Duodenal mucosa (tissue), 2 donors: ENCODE measurements at regions not wholly inside any gene's neighbourhood (a gene's known extent, or its start where the extent isn't known, plus 50 kb on each side); places are given as distances from the start of the nearest gene placed in this dataset.

Experiments
- H3K27ac ChIP-seq: one replicate; pipeline ENCODE4 v1.7.0; 2013; ENCODE audit warnings: low read depth, low read length
- H3K27me3 ChIP-seq, 2 donors: one replicate each; pipeline ENCODE4 v1.7.0; 2013; ENCODE audit warnings: low read length in 2 of 2, control low read depth in 1 of 2; ENCODE audit not compliant: insufficient read depth in 2 of 2, control insufficient read depth in 1 of 2
- H3K36me3 ChIP-seq, 2 donors: one replicate each; pipeline ENCODE4 v1.7.0; 2013; ENCODE audit warnings: low read length in 2 of 2, control low read depth in 1 of 2; ENCODE audit not compliant: insufficient read depth in 2 of 2, control insufficient read depth in 1 of 2
- H3K4me1 ChIP-seq, 2 donors: one replicate each; pipeline ENCODE4 v1.7.0; 2013; ENCODE audit warnings: low read length in 2 of 2, control low read depth in 1 of 2; ENCODE audit not compliant: insufficient read depth in 2 of 2, control insufficient read depth in 1 of 2
- H3K4me3 ChIP-seq, 2 donors: one replicate each; pipeline ENCODE4 v1.7.0; 2013; ENCODE audit warnings: low read length in 2 of 2, low read depth in 1 of 2
- H3K9ac ChIP-seq, 2 donors: one replicate each; pipeline ENCODE4 v1.7.0; 2013; ENCODE audit warnings: low read length in 2 of 2, low read depth in 1 of 2
- H3K9me3 ChIP-seq, 2 donors: one replicate each; pipeline ENCODE4 v1.7.0; 2013; ENCODE audit warnings: low read length in 2 of 2, control low read depth in 1 of 2; ENCODE audit not compliant: control insufficient read depth in 1 of 2

- H3K36me3 ChIP-seq = no peaks in the 10 kb centered on the region
- no peak overlapping the region for H3K9ac ChIP-seq
- H3K9me3 ChIP-seq = no peaks in the 10 kb centered on the region
- H3K4me1 ChIP-seq = peaks cover 0 to 6% of the 10 kb centered on the region in 2 donors
- no peak overlapping the region for H3K4me3 ChIP-seq
- H3K27me3 ChIP-seq = no peaks in the 10 kb centered on the region
- H3K27ac ChIP-seq = no peak overlapping the region
Measured at GRCh38 chr6:21476112-21476511, 117.4 kb upstream of the SOX4 start.

GRCh38 chr6:21478411-21478810 is 115.1 kb upstream of the SOX4 start:
- H3K9ac ChIP-seq = no peak overlapping the region
- peaks cover 0 to 6% of the 10 kb centered on the region in 2 donors for H3K4me1 ChIP-seq
- no peaks in the 10 kb centered on the region for H3K27me3 ChIP-seq

GRCh38 chr6:21478883-21479539 is 114.5 kb upstream of the SOX4 start:
- no peak overlapping the region for H3K27ac ChIP-seq
- H3K9ac ChIP-seq = no peak overlapping the region
- no peaks in the 10 kb centered on the region for H3K9me3 ChIP-seq
- H3K4me1 ChIP-seq = peaks cover 0 to 6% of the 10 kb centered on the region in 2 donors
- H3K36me3 ChIP-seq = no peaks in the 10 kb centered on the region
- peak overlapping the region; percentile 34 to 40 for H3K4me3 ChIP-seq
- no peaks in the 10 kb centered on the region for H3K27me3 ChIP-seq

More at GRCh38 chr6:21478411-21478810, 115.1 kb upstream of the SOX4 start:
- Histone ChIP-seq H3K36me3 (no peaks in the 10 kb centered on the region), H3K27ac (no peak overlapping the region), H3K4me3 (no peak overlapping the region), H3K9me3 (no peaks in the 10 kb centered on the region)

- Histone ChIP-seq H3K36me3 (no peaks in the 10 kb centered on the region), H3K9ac (no peak overlapping the region), H3K27ac (no peak overlapping the region), H3K4me3 (no peak overlapping the region), H3K27me3 (no peaks in the 10 kb centered on the region), H3K4me1 (no peaks in the 10 kb centered on the region), H3K9me3 (no peaks in the 10 kb centered on the region)
Measured at GRCh38 chr6:21486115-21486514, 107.4 kb upstream of the SOX4 start.

- no peak overlapping the region for H3K4me3 ChIP-seq
- H3K4me1 ChIP-seq = no peaks in the 10 kb centered on the region
- H3K36me3 ChIP-seq = no peaks in the 10 kb centered on the region
- no peaks in the 10 kb centered on the region for H3K9me3 ChIP-seq
- no peaks in the 10 kb centered on the region for H3K27me3 ChIP-seq
- no peak overlapping the region for H3K9ac ChIP-seq
- no peak overlapping the region for H3K27ac ChIP-seq
Measured at GRCh38 chr6:21489826-21490225, 103.7 kb upstream of the SOX4 start.

GRCh38 chr6:21491955-21492354 is 101.6 kb upstream of the SOX4 start:
- no peak overlapping the region for H3K4me3 ChIP-seq
- H3K36me3 ChIP-seq = no peaks in the 10 kb centered on the region
- no peak overlapping the region for H3K27ac ChIP-seq
- H3K27me3 ChIP-seq = no peaks in the 10 kb centered on the region
- H3K4me1 ChIP-seq = no peaks in the 10 kb centered on the region
- no peaks in the 10 kb centered on the region for H3K9me3 ChIP-seq
- no peak overlapping the region for H3K9ac ChIP-seq

GRCh38 chr6:21494505-21494904 is 99.0 kb upstream of the SOX4 start:
- Histone ChIP-seq H3K27ac (no peak overlapping the region), H3K27me3 (no peaks in the 10 kb centered on the region), H3K9me3 (no peaks in the 10 kb centered on the region), H3K9ac (no peak overlapping the region), H3K4me3 (no peak overlapping the region), H3K36me3 (no peaks in the 10 kb centered on the region), H3K4me1 (no peaks in the 10 kb centered on the region)

GRCh38 chr6:21496196-21496595 is 97.4 kb upstream of the SOX4 start:
- Histone ChIP-seq H3K9ac (no peak overlapping the region), H3K27me3 (no peaks in the 10 kb centered on the region), H3K36me3 (no peaks in the 10 kb centered on the region), H3K9me3 (no peaks in the 10 kb centered on the region), H3K4me1 (peaks cover 13% of the 10 kb centered on the region in 2 donors), H3K27ac (no peak overlapping the region), H3K4me3 (no peak overlapping the region)

- Histone ChIP-seq H3K36me3 (no peaks in the 10 kb centered on the region), H3K27ac (no peak overlapping the region)
Measured at GRCh38 chr6:21496706-21497105, 96.8 kb upstream of the SOX4 start.

GRCh38 chr6:21500314-21501020 is 93.1 kb upstream of the SOX4 start:
- Histone ChIP-seq H3K27me3 (no peaks in the 10 kb centered on the region), H3K4me3 (no peak overlapping the region), H3K4me1 (peaks cover 18 to 22% of the 10 kb centered on the region in 2 donors), H3K27ac (no peak overlapping the region), H3K36me3 (no peaks in the 10 kb centered on the region), H3K9me3 (no peaks in the 10 kb centered on the region), H3K9ac (no peak overlapping the region)

More at GRCh38 chr6:21496706-21497105, 96.8 kb upstream of the SOX4 start:
- H3K27me3 ChIP-seq = no peaks in the 10 kb centered on the region
- H3K4me1 ChIP-seq = peaks cover 15 to 19% of the 10 kb centered on the region in 2 donors
- H3K4me3 ChIP-seq = no peak overlapping the region
- H3K9me3 ChIP-seq = no peaks in the 10 kb centered on the region
- H3K9ac ChIP-seq = no peak overlapping the region
